ENCODE measurements at regions not wholly inside any gene's neighbourhood (a gene's known extent, or its start where the extent isn't known, plus 50 kb on each side); places are given as distances from the start of the nearest gene placed in this dataset.

DNA sequence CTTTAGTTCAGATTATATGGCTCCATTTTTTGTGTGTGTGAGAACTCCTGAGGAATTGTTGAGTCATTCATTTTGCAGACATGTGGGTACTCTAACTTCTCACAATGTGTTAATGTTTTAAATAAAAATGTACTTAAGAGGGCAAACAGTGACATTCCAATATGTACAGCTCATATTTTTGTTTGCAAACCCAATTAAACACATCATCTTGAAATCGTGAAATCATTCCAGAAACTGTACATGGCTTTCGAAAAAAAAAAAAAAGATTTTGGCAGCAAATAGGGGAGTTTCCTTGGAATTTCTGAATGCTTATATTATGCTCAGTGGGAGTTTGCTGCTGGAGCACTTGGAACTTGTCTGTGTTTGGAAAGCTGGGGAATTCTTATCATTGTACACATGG lies 85.0 kb downstream of the HPGD start:
- TF ChIP-seq CTCF (conservative IDR thresholded peaks at IDR 0.05; ENCODE audit: low read depth, low read length), result no peak
- TF ChIP-seq POLR2A (IDR thresholded peaks at IDR 0.05; ENCODE audit: low read depth, low read length), result no peak
- no peak for TF ChIP-seq RAD21 (IDR thresholded peaks at IDR 0.05; ENCODE audit: low read length)
- TF ChIP-seq BHLHE40 (IDR thresholded peaks at IDR 0.05; ENCODE audit: low read depth, low read length), result no peak
- no peak for TF ChIP-seq RFX5 (IDR thresholded peaks at IDR 0.05; ENCODE audit: low read depth, low read length)
- no peak for TF ChIP-seq USF2 (IDR thresholded peaks at IDR 0.05; ENCODE audit: low read depth, low read length)
- TF ChIP-seq ELK1 (IDR thresholded peaks at IDR 0.05; ENCODE audit: borderline replicate concordance, low read depth, low read length), result no peak
- no peak for TF ChIP-seq SMC3 (IDR thresholded peaks at IDR 0.05; ENCODE audit: low read depth, low read length)
- no peak for TF ChIP-seq MAZ (IDR thresholded peaks at IDR 0.05; ENCODE audit: borderline replicate concordance, low read depth, low read length)
- no peak for TF ChIP-seq FOS (IDR thresholded peaks at IDR 0.05; ENCODE audit: low read depth, low read length)
- TF ChIP-seq CHD1 (IDR thresholded peaks at IDR 0.05; ENCODE audit: low read depth, low read length), result no peak
